ENCODE measurements at regions not wholly inside any gene's neighbourhood (a gene's known extent, or its start where the extent isn't known, plus 50 kb on each side); places are given as distances from the start of the nearest gene placed in this dataset.

DNA sequence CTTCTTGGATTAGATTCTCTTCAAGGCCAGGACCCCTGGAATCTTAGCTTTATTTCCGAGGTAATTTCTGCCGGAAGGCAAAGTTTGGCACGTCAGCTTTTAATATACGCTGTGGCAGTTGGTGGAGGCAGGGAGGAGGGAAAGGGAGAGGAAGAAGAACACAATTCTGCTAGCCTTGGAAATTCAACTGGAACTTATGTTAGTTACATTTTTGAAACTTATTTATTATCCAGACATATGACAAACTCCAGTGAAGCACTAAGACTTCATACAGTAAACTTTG, 100.1 kb upstream of the TSC22D2 start:
- POLR2A ChIA-PET (ENCODE audit: low non-redundant PET) = interaction anchor here (0.7 kb wide), 1 partner anchor 25 kb away, joined by 3 read pairs; no protein-coding TSS in a partner anchor
- CTCF ChIA-PET = no interaction called here
- Histone ChIP-seq H3K4me3 (ENCODE audit: low read depth, low read length, poor library complexity, severe bottlenecking) (no peak overlapping the region), H3K27ac (ENCODE audit: low read depth, low read length, poor library complexity, severe bottlenecking) (no peak overlapping the region), H3K4me1 (ENCODE audit: insufficient read depth, low read length, poor library complexity, severe bottlenecking) (no peaks in the 10 kb centered on the region), H3K27me3 (replicated peaks; ENCODE audit: insufficient read depth, low read depth, low read length, poor library complexity) (no peaks in the 10 kb centered on the region), H3K9me3 (ENCODE audit: low read depth, low read length, poor library complexity, severe bottlenecking) (no peaks in the 10 kb centered on the region), H3K36me3 (ENCODE audit: insufficient read depth, low read length, poor library complexity, severe bottlenecking) (no peaks in the 10 kb centered on the region)
- DNase-seq (ENCODE audit: low spot score) = no peak
- BruUV-seq (replicated peaks) = no TSS peak
- intact Hi-C loops (cut with micrococcal nuclease; ENCODE audit: unreplicated experiment) = no loop called here
- TF ChIP-seq EZH2 (IDR thresholded peaks at IDR 0.05; ENCODE audit: borderline replicate concordance, low read depth, low read length, poor library complexity, severe bottlenecking) = no peak
- TF ChIP-seq, protein P1, sequence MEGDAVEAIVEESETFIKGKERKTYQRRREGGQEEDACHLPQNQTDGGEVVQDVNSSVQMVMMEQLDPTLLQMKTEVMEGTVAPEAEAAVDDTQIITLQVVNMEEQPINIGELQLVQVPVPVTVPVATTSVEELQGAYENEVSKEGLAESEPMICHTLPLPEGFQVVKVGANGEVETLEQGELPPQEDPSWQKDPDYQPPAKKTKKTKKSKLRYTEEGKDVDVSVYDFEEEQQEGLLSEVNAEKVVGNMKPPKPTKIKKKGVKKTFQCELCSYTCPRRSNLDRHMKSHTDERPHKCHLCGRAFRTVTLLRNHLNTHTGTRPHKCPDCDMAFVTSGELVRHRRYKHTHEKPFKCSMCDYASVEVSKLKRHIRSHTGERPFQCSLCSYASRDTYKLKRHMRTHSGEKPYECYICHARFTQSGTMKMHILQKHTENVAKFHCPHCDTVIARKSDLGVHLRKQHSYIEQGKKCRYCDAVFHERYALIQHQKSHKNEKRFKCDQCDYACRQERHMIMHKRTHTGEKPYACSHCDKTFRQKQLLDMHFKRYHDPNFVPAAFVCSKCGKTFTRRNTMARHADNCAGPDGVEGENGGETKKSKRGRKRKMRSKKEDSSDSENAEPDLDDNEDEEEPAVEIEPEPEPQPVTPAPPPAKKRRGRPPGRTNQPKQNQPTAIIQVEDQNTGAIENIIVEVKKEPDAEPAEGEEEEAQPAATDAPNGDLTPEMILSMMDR (conservative IDR thresholded peaks at IDR 0.05; ENCODE audit: low read depth, low read length) = no peak

DNA sequence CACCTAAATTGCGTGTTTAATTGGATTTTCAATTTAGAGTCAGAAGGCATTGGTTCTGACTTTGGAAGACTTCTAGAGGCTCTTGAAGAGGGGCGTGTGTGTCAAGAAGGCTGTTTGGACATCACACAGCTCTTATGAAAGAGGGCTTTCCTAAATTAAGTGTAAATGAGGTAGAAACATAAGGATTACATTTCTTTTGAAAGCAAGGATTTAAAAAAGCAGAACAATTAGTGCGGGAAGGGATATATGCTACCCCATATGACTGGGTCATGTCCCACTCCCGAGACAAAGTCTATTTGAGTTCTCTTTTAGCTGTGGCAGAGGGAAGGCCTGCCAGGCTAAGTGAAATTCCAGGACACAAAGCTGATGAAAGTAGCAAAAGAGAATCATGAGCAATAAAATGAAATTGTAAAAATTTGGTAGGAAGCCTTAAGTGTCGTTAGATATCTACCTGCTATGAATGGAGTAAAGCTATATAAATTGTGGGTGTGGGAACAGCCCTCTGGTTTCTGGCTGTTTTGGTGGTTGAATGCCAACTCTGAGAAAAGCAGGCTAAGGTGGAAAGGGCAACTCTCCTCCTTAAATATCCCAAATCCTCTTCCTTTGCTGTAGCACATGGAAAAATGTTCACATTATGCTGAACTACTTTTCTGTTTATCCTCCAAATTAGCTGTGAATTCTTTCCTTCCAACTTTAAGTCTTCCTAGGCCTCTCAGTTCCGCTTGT, 100.6 kb upstream of the TSC22D2 start:
- H3K27me3 ChIP-seq (replicated peaks; ENCODE audit: insufficient read depth, low read depth, low read length, poor library complexity) = no peaks in the 10 kb centered on the region
- no peak overlapping the region for H3K4me3 ChIP-seq (ENCODE audit: low read depth, low read length, poor library complexity, severe bottlenecking)
- ChIA-PET POLR2A (ENCODE audit: low non-redundant PET) (interaction anchor here (0.7 kb wide), 1 partner anchor 25 kb away, joined by 3 read pairs; no protein-coding TSS in a partner anchor), CTCF (no interaction called here)
- H3K4me1 ChIP-seq (ENCODE audit: insufficient read depth, low read length, poor library complexity, severe bottlenecking) = no peaks in the 10 kb centered on the region
- TF ChIP-seq, protein P1 (conservative IDR thresholded peaks at IDR 0.05; ENCODE audit: low read depth, low read length) = no peak
- TF ChIP-seq EZH2 (IDR thresholded peaks at IDR 0.05; ENCODE audit: borderline replicate concordance, low read depth, low read length, poor library complexity, severe bottlenecking) = no peak
- BruUV-seq (replicated peaks) = no TSS peak
- DNase-seq (ENCODE audit: low spot score) = no peak
- no peak overlapping the region for H3K27ac ChIP-seq (ENCODE audit: low read depth, low read length, poor library complexity, severe bottlenecking)
- H3K36me3 ChIP-seq (ENCODE audit: insufficient read depth, low read length, poor library complexity, severe bottlenecking) = no peaks in the 10 kb centered on the region
- H3K9me3 ChIP-seq (ENCODE audit: low read depth, low read length, poor library complexity, severe bottlenecking) = no peaks in the 10 kb centered on the region
- intact Hi-C loops (cut with micrococcal nuclease; ENCODE audit: unreplicated experiment) = no loop called here

DNA sequence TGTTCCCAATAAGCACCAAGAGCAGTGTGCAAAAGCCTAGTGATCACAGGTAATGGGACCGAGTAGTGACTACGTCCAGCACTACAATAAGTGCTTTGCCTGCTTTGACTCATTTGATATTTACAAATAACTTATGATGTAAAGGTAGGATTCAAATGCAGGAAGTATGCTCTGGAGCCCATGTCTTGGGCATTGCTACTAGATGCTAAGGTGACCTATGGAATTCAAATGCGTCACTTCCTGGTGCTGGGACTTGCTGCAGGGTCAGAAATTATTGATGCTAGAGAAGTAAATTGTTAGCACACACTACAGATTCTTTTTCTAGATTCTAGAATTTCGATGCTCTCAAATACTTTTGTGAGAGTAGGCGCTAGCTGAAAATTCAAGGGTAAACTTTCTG, 101.2 kb upstream of the TSC22D2 start:
- BruUV-seq (replicated peaks) = no TSS peak
- no peak overlapping the region for H3K27ac ChIP-seq (ENCODE audit: low read depth, low read length, poor library complexity, severe bottlenecking)
- H3K27me3 ChIP-seq (replicated peaks; ENCODE audit: insufficient read depth, low read depth, low read length, poor library complexity) = no peaks in the 10 kb centered on the region
- H3K4me3 ChIP-seq (ENCODE audit: low read depth, low read length, poor library complexity, severe bottlenecking) = no peak overlapping the region
- intact Hi-C loops (cut with micrococcal nuclease; ENCODE audit: unreplicated experiment) = no loop called here
- H3K4me1 ChIP-seq (ENCODE audit: insufficient read depth, low read length, poor library complexity, severe bottlenecking) = no peaks in the 10 kb centered on the region
- no peak for DNase-seq (ENCODE audit: low spot score)
- H3K36me3 ChIP-seq (ENCODE audit: insufficient read depth, low read length, poor library complexity, severe bottlenecking) = no peaks in the 10 kb centered on the region
- POLR2A ChIA-PET (ENCODE audit: low non-redundant PET) = no interaction called here
- no peak for TF ChIP-seq EZH2 (IDR thresholded peaks at IDR 0.05; ENCODE audit: borderline replicate concordance, low read depth, low read length, poor library complexity, severe bottlenecking)
- TF ChIP-seq, protein P1 (conservative IDR thresholded peaks at IDR 0.05; ENCODE audit: low read depth, low read length) = no peak
- CTCF ChIA-PET = no interaction called here
- no peaks in the 10 kb centered on the region for H3K9me3 ChIP-seq (ENCODE audit: low read depth, low read length, poor library complexity, severe bottlenecking)
